Keratinocyte (primary cell): ENCODE measurements at regions not wholly inside any gene's neighbourhood (a gene's known extent, or its start where the extent isn't known, plus 50 kb on each side); places are given as distances from the start of the nearest gene placed in this dataset.

ENCODE experiments used
- DNase-seq: peaks from one replicate; pipeline ENCODE4 v3.0.0-alpha.2; 2011; ENCODE audit warnings: low read depth, missing footprints, low spot score
- FAIRE-seq: peaks from 2 replicates; lab custom pipeline; 2011; peaks lifted over from hg19 to GRCh38; lab: Jason Lieb, UNC
- H2AFZ ChIP-seq: 2 replicates; pipeline ENCODE4 v1.6.0; 2012; ENCODE audit warnings: low read length, control low read depth, inconsistent platforms; ENCODE audit not compliant: control insufficient read depth
- H3K27ac ChIP-seq: 2 replicates; pipeline ENCODE4 v1.5.1; 2011; ENCODE audit warnings: low read length; ENCODE audit not compliant: control insufficient read depth, insufficient read depth
- H3K27me3 ChIP-seq: 3 replicates; pipeline ENCODE4 v1.6.0; 2011; ENCODE audit warnings: low read length; ENCODE audit not compliant: control insufficient read depth, insufficient read depth; ENCODE audit errors: extremely low read depth
- H3K36me3 ChIP-seq, 2 experiments: 2 replicates in 1 of 2; 3 replicates in 1 of 2; pipeline ENCODE4 v1.5.1; 2011; ENCODE audit warnings: low read length in 2 of 2, mild to moderate bottlenecking in 1 of 2; ENCODE audit not compliant: control insufficient read depth in 2 of 2, insufficient read depth in 2 of 2; ENCODE audit errors: extremely low read depth in 1 of 2
- H3K4me1 ChIP-seq: 3 replicates; pipeline ENCODE4 v1.5.1; 2011; ENCODE audit warnings: low read length; ENCODE audit not compliant: control insufficient read depth, insufficient read depth; ENCODE audit errors: extremely low read depth
- H3K4me2 ChIP-seq: 3 replicates; pipeline ENCODE4 v1.6.0; 2011; ENCODE audit warnings: low read depth, low read length; ENCODE audit not compliant: control insufficient read depth, insufficient read depth; ENCODE audit errors: extremely low read depth
- H3K4me3 ChIP-seq, 3 experiments: fragments of 200-600 bp in 1 of 3; sonication (generic) in 1 of 3; 2 replicates in 2 of 3; 3 replicates in 1 of 3; pipeline ENCODE4 v1.5.1; 2011 to 2016; ENCODE audit warnings: low read length in 3 of 3, mild to moderate bottlenecking in 3 of 3, control low read depth in 2 of 3, inconsistent platforms in 1 of 3, low read depth in 1 of 3, mixed read lengths in 1 of 3, mixed run types in 1 of 3, moderate library complexity in 1 of 3; ENCODE audit not compliant: control insufficient read depth in 2 of 3, insufficient read depth in 2 of 3; ENCODE audit errors: extremely low read depth in 1 of 3
- H3K79me2 ChIP-seq: 2 replicates; pipeline ENCODE4 v1.6.0; 2012; ENCODE audit warnings: low read length; ENCODE audit not compliant: control insufficient read depth, insufficient read depth
- H3K9ac ChIP-seq: 3 replicates; pipeline ENCODE4 v1.6.0; 2011; ENCODE audit warnings: low read length; ENCODE audit not compliant: control insufficient read depth, insufficient read depth; ENCODE audit errors: extremely low read depth
- H3K9me1 ChIP-seq: 3 replicates; pipeline ENCODE4 v1.6.0; 2011; ENCODE audit warnings: low read length; ENCODE audit not compliant: control insufficient read depth, insufficient read depth; ENCODE audit errors: extremely low read depth
- H3K9me3 ChIP-seq: 2 replicates; pipeline ENCODE4 v1.5.1; 2012; ENCODE audit warnings: low read depth, low read length; ENCODE audit not compliant: control insufficient read depth
- H4K20me1 ChIP-seq: 3 replicates; pipeline ENCODE4 v1.6.0; 2011; ENCODE audit warnings: low read length; ENCODE audit not compliant: control insufficient read depth, insufficient read depth; ENCODE audit errors: extremely low read depth
- EZH2 ChIP-seq: IDR thresholded peaks from one replicate; pipeline ENCODE4 v1.6.1; 2012; ENCODE audit warnings: inconsistent platforms, mild to moderate bottlenecking, low read length, moderate library complexity
- dilution Hi-C: fragments of 300-500 bp; cut with MboI; formaldehyde crosslinking; loops from one replicate; pipeline ENCODE4 v1.7.0; 2020; ENCODE audit warnings: low sequenced_read_pairs; ENCODE audit not compliant: extremely low pct_ligation_motif_present
- TF ChIP-seq, protein P1 (sequence below), 3 experiments: IDR thresholded peaks in 1 of 3; conservative IDR thresholded peaks in 1 of 3; optimal IDR thresholded peaks in 1 of 3; 2 replicates in 2 of 3; 3 replicates in 1 of 3; pipeline versions ENCODE3 to v1.5.1; 2011; ENCODE audit warnings: low read length in 3 of 3, mild to moderate bottlenecking in 3 of 3, moderate library complexity in 2 of 3, control low read depth in 1 of 3, inconsistent platforms in 1 of 3; ENCODE audit not compliant: insufficient read depth in 2 of 3; ENCODE audit errors: extremely low read depth in 1 of 3

DNA sequence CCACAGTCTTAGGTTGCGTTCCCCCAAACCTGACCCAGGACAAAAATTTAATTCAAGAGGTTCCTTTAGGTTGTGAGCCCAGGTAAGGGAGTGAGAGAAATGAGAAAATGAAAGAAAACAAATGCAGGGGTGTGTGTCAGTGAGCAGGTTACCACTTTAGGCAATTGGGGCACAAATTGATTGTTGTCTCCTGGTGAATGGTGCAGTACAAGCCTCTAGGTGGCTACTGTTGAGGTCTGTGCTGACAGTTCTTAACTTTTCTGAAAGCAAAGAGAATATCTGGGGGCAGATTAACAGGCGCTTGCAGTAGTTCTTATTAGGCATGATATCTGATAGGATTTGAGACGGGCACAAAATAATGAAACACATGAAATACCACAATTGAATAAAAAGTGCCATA lies 894.6 kb downstream of the FAM181B start:
- H3K27me3 ChIP-seq: no peaks in the 10 kb centered on the region
- no peak overlapping the region for H3K4me3 ChIP-seq
- H3K9me3 ChIP-seq: no peaks in the 10 kb centered on the region
- DNase-seq: no peak
- H3K36me3 ChIP-seq: no peaks in the 10 kb centered on the region
- no peaks in the 10 kb centered on the region for H3K9me1 ChIP-seq
- no peaks in the 10 kb centered on the region for H3K4me1 ChIP-seq
- H3K9ac ChIP-seq: no peak overlapping the region
- no peak overlapping the region for H3K4me2 ChIP-seq
- TF ChIP-seq EZH2: no peak
- TF ChIP-seq, protein P1, sequence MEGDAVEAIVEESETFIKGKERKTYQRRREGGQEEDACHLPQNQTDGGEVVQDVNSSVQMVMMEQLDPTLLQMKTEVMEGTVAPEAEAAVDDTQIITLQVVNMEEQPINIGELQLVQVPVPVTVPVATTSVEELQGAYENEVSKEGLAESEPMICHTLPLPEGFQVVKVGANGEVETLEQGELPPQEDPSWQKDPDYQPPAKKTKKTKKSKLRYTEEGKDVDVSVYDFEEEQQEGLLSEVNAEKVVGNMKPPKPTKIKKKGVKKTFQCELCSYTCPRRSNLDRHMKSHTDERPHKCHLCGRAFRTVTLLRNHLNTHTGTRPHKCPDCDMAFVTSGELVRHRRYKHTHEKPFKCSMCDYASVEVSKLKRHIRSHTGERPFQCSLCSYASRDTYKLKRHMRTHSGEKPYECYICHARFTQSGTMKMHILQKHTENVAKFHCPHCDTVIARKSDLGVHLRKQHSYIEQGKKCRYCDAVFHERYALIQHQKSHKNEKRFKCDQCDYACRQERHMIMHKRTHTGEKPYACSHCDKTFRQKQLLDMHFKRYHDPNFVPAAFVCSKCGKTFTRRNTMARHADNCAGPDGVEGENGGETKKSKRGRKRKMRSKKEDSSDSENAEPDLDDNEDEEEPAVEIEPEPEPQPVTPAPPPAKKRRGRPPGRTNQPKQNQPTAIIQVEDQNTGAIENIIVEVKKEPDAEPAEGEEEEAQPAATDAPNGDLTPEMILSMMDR (optimal IDR thresholded peaks at IDR 0.05 in 1 of 3, IDR thresholded peaks at IDR 0.05 in 1 of 3, conservative IDR thresholded peaks at IDR 0.05 in 1 of 3; ENCODE audit: extremely low read depth in 1 of 3, insufficient read depth in 2 of 3, low read length in 3 of 3): no peak
- no peak overlapping the region for H2AFZ ChIP-seq
- no peaks in the 10 kb centered on the region for H3K79me2 ChIP-seq
- dilution Hi-C loops: no loop called here
- H3K27ac ChIP-seq: no peak overlapping the region
- no peaks in the 10 kb centered on the region for H4K20me1 ChIP-seq
- no peak for FAIRE-seq

DNA sequence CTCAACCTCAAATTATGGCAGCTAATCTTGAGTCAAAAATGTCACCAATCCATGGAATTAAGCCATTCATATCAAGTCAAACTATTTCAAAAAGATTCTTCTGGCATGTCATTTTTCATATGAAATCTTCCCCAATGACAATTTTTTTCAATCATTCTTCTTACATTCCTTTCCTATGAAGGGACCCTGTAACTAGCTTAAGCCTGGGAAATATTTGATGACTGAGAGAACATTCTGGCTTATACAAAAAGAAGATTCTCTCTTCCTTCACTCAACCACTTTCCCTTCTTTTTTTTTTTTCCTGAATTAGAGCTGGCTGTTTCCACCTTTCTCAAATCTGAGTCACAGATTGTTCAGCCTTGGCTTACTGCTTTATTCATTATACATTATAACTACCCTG lies 903.7 kb downstream of the FAM181B start:
- no peak for FAIRE-seq
- dilution Hi-C loops: no loop called here
- DNase-seq: no peak
- H3K9ac ChIP-seq: no peak overlapping the region
- no peak overlapping the region for H3K4me3 ChIP-seq
- H3K79me2 ChIP-seq: no peaks in the 10 kb centered on the region
- H3K27ac ChIP-seq: no peak overlapping the region
- TF ChIP-seq, protein P1 (optimal IDR thresholded peaks at IDR 0.05 in 1 of 3, IDR thresholded peaks at IDR 0.05 in 1 of 3, conservative IDR thresholded peaks at IDR 0.05 in 1 of 3; ENCODE audit: extremely low read depth in 1 of 3, insufficient read depth in 2 of 3, low read length in 3 of 3): no peak
- TF ChIP-seq EZH2: no peak
- no peak overlapping the region for H3K4me2 ChIP-seq
- no peaks in the 10 kb centered on the region for H3K9me1 ChIP-seq
- H4K20me1 ChIP-seq: no peaks in the 10 kb centered on the region
- no peaks in the 10 kb centered on the region for H3K27me3 ChIP-seq
- no peaks in the 10 kb centered on the region for H3K4me1 ChIP-seq
- no peaks in the 10 kb centered on the region for H3K9me3 ChIP-seq
- no peak overlapping the region for H2AFZ ChIP-seq
- H3K36me3 ChIP-seq: no peaks in the 10 kb centered on the region
